Activated CD8-positive, alpha-beta T cell treated with anti-CD3 and anti-CD28 coated beads, Interleukin-2, amount 10 ng/mL, durations not matched to agents 7 days and 5 days (primary cell): ENCODE measurements at regions not wholly inside any gene's neighbourhood (a gene's known extent, or its start where the extent isn't known, plus 50 kb on each side); places are given as distances from the start of the nearest gene placed in this dataset.

ENCODE experiments used
- ATAC-seq: fragments of 150-1000 bp; cut with Tn5 transposase; one replicate; pipeline ENCODE4 v1.10.0; 2021; ENCODE audit warnings: moderate library complexity
- CTCF ChIA-PET: fragments of 350-600 bp; sonication (Branson Sonifier 250); formaldehyde crosslinking; loops from one replicate; lab custom pipeline; 2021; ENCODE audit warnings: antibody characterized with exemption; lab: Charles Lee
- POLR2A ChIA-PET: fragments of 350-600 bp; sonication (Branson Sonifier 250); formaldehyde crosslinking; loops from one replicate; lab custom pipeline; 2021; ENCODE audit warnings: antibody characterized with exemption; lab: Charles Lee
- DNase-seq: peaks from one replicate; pipeline ENCODE4 v3.0.0-alpha.2; 2020
- H3K27ac Mint-ChIP-seq: one replicate; pipeline ENCODE4 v1.8.0; 2021; ENCODE audit warnings: mild to moderate bottlenecking, mixed read lengths
- H3K27me3 Mint-ChIP-seq: one replicate; pipeline ENCODE4 v1.8.0; 2021; ENCODE audit warnings: low read depth, mixed read lengths
- H3K36me3 Mint-ChIP-seq: one replicate; pipeline ENCODE4 v1.8.0; 2021; ENCODE audit warnings: low read depth, mixed read lengths
- H3K4me1 Mint-ChIP-seq: one replicate; pipeline ENCODE4 v1.8.0; 2021; ENCODE audit warnings: low read depth, mixed read lengths
- H3K4me3 Mint-ChIP-seq: one replicate; pipeline ENCODE4 v1.8.0; 2021; ENCODE audit warnings: mild to moderate bottlenecking, mixed read lengths
- H3K9me3 Mint-ChIP-seq: one replicate; pipeline ENCODE4 v1.8.0; 2022; ENCODE audit warnings: mixed read lengths; ENCODE audit not compliant: insufficient read depth

DNA sequence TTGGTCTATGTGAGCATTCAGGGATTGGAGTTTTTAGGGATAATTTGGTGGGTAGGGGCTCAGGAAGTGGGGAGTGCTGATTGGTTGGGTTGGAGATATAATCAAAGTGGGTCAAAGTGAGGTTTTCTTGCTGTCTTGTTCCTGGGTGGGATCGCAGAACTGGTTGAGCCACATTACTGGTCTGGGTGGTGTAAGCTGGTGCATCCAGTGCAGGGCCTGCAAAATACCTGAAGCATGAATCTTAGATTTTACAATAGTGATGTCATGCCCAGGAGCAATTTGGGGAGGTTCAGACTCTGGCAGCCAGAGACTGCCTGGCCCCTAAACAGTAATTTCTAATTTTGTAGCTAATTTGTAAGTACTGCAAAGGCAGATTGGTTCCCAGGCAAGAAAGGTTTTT, 665.6 kb upstream of the PRKX start:
- POLR2A ChIA-PET, result no interaction called here
- CTCF ChIA-PET, result no interaction called here
- ATAC-seq (no peak), DNase-seq (no peak)
- Mint-ChIP-seq H3K4me1 (no peaks in the 10 kb centered on the region), H3K9me3 (no peaks in the 10 kb centered on the region), H3K27ac (no peak overlapping the region), H3K36me3 (no peaks in the 10 kb centered on the region), H3K4me3 (no peak overlapping the region), H3K27me3 (no peaks in the 10 kb centered on the region)

DNA sequence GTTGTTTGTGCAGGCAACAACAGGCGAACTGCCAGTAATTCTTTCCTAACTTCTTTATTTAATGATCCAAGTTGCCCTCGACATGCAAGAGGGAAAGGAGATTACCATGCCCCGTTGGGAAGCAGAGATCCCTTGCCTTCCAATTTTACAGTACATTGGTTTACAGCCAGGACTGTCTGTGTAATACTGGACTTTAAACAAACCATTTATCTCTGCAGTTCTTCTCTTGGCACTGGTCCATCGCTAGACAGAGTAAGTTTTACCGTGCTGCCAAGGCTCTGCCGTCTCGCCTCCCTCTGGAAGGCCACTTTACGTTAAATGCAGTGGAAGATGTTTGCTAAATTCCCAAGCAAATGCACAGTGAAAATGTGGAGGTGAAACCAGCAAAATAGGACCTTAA, 660.3 kb upstream of the PRKX start:
- no peak for DNase-seq
- H3K27ac Mint-ChIP-seq, result no peak overlapping the region
- no peaks in the 10 kb centered on the region for H3K4me1 Mint-ChIP-seq
- H3K9me3 Mint-ChIP-seq, result no peaks in the 10 kb centered on the region
- no peak for ATAC-seq
- CTCF ChIA-PET, result no interaction called here
- POLR2A ChIA-PET, result no interaction called here
- H3K27me3 Mint-ChIP-seq, result no peaks in the 10 kb centered on the region
- no peak overlapping the region for H3K4me3 Mint-ChIP-seq
- no peaks in the 10 kb centered on the region for H3K36me3 Mint-ChIP-seq

DNA sequence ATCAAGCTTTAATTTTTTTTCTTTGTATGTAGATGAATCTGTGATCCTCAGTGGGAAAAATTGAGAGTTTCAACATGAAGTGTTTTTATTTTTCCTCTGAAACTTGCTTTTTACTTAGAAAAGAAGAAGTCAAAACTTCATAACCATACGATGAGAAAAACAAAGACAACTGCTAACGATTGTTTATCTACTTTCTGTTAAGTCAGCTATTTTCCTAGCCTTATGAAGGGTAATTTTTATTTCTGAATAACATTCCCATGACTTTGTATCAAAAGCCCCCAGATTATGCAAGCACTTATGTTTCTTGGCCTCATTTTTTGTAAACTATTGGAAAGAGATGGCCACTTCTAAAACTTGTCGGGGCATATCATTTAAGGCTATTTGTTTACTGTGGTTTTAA, 645.1 kb upstream of the PRKX start:
- no peak for ATAC-seq
- ChIA-PET POLR2A (no interaction called here), CTCF (no interaction called here)
- Mint-ChIP-seq H3K36me3 (no peaks in the 10 kb centered on the region), H3K27ac (no peak overlapping the region), H3K9me3 (no peaks in the 10 kb centered on the region), H3K4me1 (no peaks in the 10 kb centered on the region), H3K27me3 (no peaks in the 10 kb centered on the region), H3K4me3 (no peak overlapping the region)
- no peak for DNase-seq

DNA sequence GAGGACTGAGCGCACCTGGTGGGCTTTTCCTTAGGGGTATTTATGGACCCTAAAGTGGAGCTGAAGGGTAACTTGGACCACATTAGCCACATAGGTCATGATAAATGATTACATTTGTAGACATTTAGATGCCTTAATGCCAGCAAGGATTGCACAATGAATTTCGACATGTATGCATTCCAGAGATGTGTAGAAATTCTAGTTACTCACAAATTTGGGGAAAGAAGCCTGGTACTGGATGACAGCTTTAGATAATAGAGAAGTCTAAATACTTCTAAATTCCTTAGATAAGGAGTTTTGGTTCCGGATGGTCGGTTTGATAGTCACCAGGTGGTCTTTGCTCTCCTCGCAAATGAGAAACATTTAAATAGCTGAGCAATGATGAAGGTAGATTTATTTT, 609.5 kb upstream of the PRKX start:
- Mint-ChIP-seq H3K27ac (no peak overlapping the region), H3K4me3 (no peak overlapping the region), H3K9me3 (no peaks in the 10 kb centered on the region), H3K36me3 (no peaks in the 10 kb centered on the region), H3K4me1 (no peaks in the 10 kb centered on the region), H3K27me3 (no peaks in the 10 kb centered on the region)
- DNase-seq (no peak), ATAC-seq (no peak)
- POLR2A ChIA-PET, result no interaction called here
- CTCF ChIA-PET, result no interaction called here

DNA sequence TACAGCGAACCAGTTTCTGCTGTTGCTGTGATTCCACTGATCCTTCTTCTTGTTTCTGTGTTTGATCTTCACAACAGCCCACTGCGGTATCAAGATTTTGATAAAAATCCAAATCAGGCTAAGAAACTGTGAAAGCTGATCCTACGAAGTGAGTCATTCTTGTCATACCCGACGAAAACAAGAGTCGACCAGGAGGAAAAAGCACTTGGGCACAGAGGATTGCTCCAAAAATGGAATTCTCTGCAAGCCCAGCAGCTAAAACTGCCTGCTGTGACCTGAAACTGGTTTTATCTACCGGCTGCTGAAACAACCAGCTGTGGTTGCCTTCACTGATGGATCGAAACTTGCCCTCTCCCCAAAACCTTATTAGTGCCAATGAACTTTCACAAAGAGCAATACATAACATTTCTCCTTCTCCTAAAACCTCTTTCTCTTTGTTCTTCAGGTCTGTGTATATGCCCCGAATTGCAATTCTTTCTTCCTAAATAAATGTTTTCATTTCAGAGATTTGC, 607.0 kb upstream of the PRKX start:
- no peaks in the 10 kb centered on the region for H3K9me3 Mint-ChIP-seq
- ChIA-PET CTCF (no interaction called here), POLR2A (no interaction called here)
- no peak for ATAC-seq
- no peak overlapping the region for H3K27ac Mint-ChIP-seq
- no peaks in the 10 kb centered on the region for H3K27me3 Mint-ChIP-seq
- no peak for DNase-seq
- H3K36me3 Mint-ChIP-seq, result no peaks in the 10 kb centered on the region
- no peak overlapping the region for H3K4me3 Mint-ChIP-seq
- H3K4me1 Mint-ChIP-seq, result no peaks in the 10 kb centered on the region

DNA sequence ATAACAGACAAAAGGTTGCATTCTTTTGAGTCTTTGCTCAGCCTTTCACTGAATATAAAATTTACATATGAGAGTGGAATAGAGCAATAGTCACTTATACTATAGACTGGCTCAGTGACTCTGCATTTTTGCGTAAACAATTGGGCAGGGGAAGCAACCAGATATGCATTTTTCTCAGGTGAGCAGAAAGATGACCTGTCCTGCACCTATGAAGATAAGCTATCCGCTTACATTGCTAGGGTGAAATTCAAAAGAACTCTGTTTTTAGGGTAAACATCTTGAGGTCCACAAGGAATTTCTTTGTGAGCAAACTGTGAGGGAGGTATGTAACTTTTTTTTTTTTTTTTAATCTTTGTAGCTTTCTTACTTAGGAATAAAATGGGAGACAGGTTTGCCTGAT, 602.4 kb upstream of the PRKX start:
- Mint-ChIP-seq H3K4me3 (no peak overlapping the region), H3K9me3 (no peaks in the 10 kb centered on the region), H3K4me1 (no peaks in the 10 kb centered on the region), H3K36me3 (no peaks in the 10 kb centered on the region), H3K27me3 (no peaks in the 10 kb centered on the region), H3K27ac (no peak overlapping the region)
- POLR2A ChIA-PET, result no interaction called here
- DNase-seq, result no peak
- ATAC-seq, result no peak
- CTCF ChIA-PET, result no interaction called here

DNA sequence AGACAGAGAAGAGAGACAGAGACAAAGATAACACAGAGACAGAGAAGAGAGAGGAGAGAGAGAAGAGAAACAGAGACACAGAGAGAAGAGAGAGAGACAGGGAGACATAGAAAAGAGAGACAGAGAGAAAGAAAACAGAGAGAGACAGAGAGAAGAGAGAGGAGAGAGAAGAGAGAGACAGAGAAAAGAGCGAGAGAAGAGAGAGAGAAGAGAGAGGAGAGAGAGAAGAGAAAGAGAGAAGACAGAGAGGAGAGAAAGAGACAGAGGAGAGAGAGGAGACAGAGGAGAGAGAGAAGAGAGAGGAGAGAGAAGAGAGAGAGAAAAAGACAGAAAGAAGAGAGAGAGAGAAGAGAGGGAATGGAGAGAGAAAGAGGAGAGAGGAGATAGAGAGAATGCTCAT, 601.1 kb upstream of the PRKX start:
- Mint-ChIP-seq H3K27ac (no peak overlapping the region), H3K4me3 (no peak overlapping the region), H3K27me3 (no peaks in the 10 kb centered on the region), H3K4me1 (no peaks in the 10 kb centered on the region), H3K9me3 (no peaks in the 10 kb centered on the region), H3K36me3 (no peaks in the 10 kb centered on the region)
- ChIA-PET POLR2A (no interaction called here), CTCF (no interaction called here)
- no peak for DNase-seq
- no peak for ATAC-seq

DNA sequence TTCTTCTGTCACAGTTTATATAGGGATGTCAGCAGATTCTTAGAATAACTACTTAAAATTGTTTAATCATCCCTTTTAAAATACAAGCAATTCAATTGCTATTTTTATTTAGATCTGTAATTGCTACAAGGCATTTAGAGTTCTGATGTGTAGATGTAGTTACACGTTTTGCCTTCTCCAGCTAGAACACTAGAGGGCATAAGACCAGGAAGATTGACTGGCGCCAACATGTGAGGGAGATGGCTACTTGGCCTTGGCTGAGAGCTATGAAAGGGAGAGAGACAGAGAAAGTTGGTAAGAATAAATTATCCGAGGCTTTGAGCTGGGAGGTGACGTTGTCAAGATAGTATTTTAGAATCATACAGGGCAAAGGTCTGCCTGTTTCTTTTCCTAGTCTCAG, 563.7 kb upstream of the PRKX start:
- ATAC-seq (no peak), DNase-seq (no peak)
- Mint-ChIP-seq H3K4me1 (no peaks in the 10 kb centered on the region), H3K27me3 (no peaks in the 10 kb centered on the region), H3K9me3 (no peaks in the 10 kb centered on the region), H3K27ac (no peak overlapping the region), H3K36me3 (no peaks in the 10 kb centered on the region), H3K4me3 (no peak overlapping the region)
- CTCF ChIA-PET, result no interaction called here
- POLR2A ChIA-PET, result no interaction called here

DNA sequence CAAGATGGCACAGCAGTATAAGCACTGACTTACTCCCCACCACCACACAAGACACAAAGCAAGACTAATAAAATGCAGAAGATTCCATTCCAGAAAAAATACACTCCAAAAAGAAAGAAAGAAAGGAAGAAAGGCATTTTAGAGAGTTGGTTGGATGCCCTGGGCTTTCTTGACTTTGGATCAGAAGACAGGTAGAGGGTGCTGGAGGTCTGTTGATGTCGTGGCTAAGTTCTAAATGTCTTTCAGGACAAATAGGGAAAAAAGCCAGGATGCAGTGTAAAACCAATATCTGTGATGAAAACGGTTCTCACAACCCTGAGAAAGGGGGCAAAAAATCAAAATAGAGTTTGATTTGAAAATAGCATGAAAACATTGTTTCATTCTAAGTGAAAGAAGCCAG, 555.2 kb upstream of the PRKX start:
- no peak for ATAC-seq
- Mint-ChIP-seq H3K27ac (no peak overlapping the region), H3K9me3 (no peaks in the 10 kb centered on the region), H3K4me3 (no peak overlapping the region), H3K27me3 (no peaks in the 10 kb centered on the region), H3K4me1 (no peaks in the 10 kb centered on the region), H3K36me3 (no peaks in the 10 kb centered on the region)
- no peak for DNase-seq
- POLR2A ChIA-PET, result no interaction called here
- CTCF ChIA-PET, result no interaction called here

DNA sequence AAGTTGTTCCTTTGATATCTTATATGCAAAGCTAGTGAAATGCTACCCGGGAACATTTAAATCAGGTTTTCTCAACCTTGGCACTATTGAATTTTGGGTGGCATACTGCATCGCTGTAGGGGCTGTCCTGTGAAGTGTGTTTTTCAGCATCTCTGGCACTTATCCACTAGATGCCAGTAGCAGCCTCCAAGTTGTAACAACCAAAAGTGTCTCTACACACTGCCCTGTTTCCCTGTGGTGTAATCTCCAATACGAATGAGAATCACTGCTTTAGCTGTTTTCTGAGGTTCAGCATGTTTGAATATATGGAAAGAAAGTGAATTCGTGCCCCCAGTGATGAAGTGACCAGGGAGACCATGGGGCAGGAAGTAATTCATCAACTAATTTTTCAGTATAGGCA, 551.6 kb upstream of the PRKX start:
- Mint-ChIP-seq H3K4me3 (no peak overlapping the region), H3K36me3 (no peaks in the 10 kb centered on the region), H3K27me3 (no peaks in the 10 kb centered on the region), H3K4me1 (no peaks in the 10 kb centered on the region), H3K9me3 (no peaks in the 10 kb centered on the region), H3K27ac (no peak overlapping the region)
- CTCF ChIA-PET, result no interaction called here
- POLR2A ChIA-PET, result no interaction called here
- ATAC-seq (no peak), DNase-seq (no peak)

DNA sequence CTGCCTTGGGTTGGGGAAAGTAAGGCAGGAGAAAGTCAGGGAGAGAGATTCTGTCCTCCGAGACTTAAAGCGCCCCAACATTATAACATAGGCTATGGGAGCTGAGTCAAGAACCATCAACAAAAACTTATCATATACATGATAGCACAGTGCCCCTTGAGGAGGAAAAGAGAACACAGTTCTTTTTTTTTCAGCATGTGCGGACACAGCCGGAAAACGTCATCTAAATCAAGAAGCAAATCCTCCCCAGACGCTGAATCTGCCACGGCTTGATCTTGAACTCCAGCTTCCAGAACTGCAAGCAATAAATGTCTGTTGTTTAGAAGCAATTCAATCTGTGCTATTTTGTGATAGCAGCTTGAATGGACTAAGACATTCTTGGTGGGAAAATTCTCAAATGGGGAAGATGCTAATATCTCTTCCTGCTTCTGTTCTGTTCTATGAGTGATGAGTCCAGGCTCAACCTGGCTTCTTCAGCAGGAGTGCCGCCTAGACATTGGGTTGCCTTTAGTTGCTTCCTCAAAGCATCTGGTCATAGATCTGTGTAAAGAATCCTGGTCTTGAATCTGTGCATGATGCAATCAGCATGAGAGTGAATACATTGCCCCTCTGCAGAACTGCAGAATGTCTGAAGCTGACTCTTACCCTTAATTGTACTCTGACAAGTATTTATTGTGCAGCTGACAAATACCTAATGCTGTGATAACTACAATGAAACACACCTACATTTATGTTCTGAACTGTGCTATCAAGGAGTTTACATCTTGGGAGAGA, 549.8 kb upstream of the PRKX start:
- H3K36me3 Mint-ChIP-seq, result no peaks in the 10 kb centered on the region
- H3K27me3 Mint-ChIP-seq, result no peaks in the 10 kb centered on the region
- H3K27ac Mint-ChIP-seq, result no peak overlapping the region
- POLR2A ChIA-PET, result no interaction called here
- CTCF ChIA-PET, result interaction anchor here (0.9 kb wide), 1 partner anchor 301 kb away, joined by 3 read pairs; no protein-coding TSS in a partner anchor
- ATAC-seq, result no peak
- no peaks in the 10 kb centered on the region for H3K4me1 Mint-ChIP-seq
- no peaks in the 10 kb centered on the region for H3K9me3 Mint-ChIP-seq
- no peak for DNase-seq
- H3K4me3 Mint-ChIP-seq, result no peak overlapping the region

DNA sequence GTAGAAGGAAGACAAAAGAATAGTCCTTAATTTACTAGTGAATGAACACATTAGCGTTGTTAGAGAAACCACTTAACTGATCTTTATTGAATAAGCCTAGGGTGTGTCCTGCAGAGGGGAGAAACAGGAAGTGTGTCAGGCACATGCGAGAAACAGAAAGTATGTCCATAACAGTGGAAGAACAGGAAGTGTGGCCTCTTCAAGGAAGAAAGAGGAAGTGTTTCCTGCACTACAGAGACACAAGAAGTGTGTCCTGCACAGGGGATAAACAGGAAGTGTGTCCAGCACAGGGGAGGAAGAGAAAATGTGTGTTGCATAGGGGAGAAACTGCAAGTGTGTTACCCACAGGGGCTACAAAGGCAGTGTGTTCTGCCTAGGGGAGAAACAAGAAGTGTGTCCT, 539.6 kb upstream of the PRKX start:
- Mint-ChIP-seq H3K27ac (peak overlapping the region; percentile 74), H3K4me1 (peaks cover 7% of the 10 kb centered on the region), H3K9me3 (peaks cover 7% of the 10 kb centered on the region), H3K4me3 (no peak overlapping the region), H3K36me3 (peaks cover 4% of the 10 kb centered on the region), H3K27me3 (no peaks in the 10 kb centered on the region)
- ATAC-seq (no peak), DNase-seq (no peak)
- POLR2A ChIA-PET, result no interaction called here
- CTCF ChIA-PET, result no interaction called here

DNA sequence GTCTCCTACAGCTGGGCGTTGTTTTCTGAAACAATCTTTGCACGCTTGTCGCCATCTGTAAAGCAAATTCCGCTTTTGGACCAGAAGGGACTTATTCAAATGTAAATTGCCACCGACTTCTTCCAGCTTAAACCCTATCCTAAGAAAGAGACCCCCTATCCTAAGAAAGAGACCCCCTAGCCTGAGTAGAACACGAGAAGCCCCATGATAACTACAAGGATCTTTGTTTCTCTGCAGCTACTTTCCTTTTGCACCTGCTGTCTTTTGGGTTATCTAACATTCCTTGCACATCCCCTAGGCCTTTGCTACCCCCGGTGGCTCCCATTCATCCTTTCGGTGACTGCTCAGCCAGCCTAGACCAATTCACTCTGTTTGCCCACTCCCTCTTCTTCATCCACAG, 536.0 kb upstream of the PRKX start:
- CTCF ChIA-PET, result no interaction called here
- no peaks in the 10 kb centered on the region for H3K27me3 Mint-ChIP-seq

More for the DNA sequence above, 536.0 kb upstream of the PRKX start:
- Mint-ChIP-seq H3K36me3 (peaks cover 4% of the 10 kb centered on the region), H3K4me3 (no peak overlapping the region), H3K27ac (no peak overlapping the region), H3K9me3 (peaks cover 7% of the 10 kb centered on the region), H3K4me1 (peaks cover 7% of the 10 kb centered on the region)
- ATAC-seq, result no peak
- POLR2A ChIA-PET, result no interaction called here
- DNase-seq, result no peak
